ENCODE measurements at regions not wholly inside any gene's neighbourhood (a gene's known extent, or its start where the extent isn't known, plus 50 kb on each side); places are given as distances from the start of the nearest gene placed in this dataset.

DNA sequence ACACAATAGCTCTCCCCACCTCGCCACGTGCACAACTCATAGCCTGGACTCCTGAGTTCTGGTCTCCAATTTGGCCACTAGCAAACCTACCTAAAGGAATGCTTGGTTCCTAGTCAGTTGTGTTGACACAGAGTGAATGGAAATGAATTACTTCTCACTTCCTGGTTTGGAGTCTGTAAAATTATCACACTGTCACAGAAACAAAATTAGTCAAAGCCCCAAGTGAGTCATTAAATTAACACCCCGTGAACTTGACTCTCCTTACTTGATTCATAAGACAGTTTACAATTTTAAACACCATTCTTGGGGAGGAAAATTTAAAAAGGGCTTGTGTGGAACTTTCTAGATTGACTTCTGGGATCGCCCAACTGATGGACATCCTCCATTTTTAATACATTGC is 276.2 kb upstream of the CTNNB1 start:
- TF ChIP-seq, protein P1, sequence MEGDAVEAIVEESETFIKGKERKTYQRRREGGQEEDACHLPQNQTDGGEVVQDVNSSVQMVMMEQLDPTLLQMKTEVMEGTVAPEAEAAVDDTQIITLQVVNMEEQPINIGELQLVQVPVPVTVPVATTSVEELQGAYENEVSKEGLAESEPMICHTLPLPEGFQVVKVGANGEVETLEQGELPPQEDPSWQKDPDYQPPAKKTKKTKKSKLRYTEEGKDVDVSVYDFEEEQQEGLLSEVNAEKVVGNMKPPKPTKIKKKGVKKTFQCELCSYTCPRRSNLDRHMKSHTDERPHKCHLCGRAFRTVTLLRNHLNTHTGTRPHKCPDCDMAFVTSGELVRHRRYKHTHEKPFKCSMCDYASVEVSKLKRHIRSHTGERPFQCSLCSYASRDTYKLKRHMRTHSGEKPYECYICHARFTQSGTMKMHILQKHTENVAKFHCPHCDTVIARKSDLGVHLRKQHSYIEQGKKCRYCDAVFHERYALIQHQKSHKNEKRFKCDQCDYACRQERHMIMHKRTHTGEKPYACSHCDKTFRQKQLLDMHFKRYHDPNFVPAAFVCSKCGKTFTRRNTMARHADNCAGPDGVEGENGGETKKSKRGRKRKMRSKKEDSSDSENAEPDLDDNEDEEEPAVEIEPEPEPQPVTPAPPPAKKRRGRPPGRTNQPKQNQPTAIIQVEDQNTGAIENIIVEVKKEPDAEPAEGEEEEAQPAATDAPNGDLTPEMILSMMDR (conservative IDR thresholded peaks at IDR 0.05; ENCODE audit: low read length) = no peak
- no peak for TF ChIP-seq EZH2phosphoT487 (IDR thresholded peaks at IDR 0.05; ENCODE audit: borderline replicate concordance, low read depth, low read length)

All from OCI-LY7 (cell line).